Panc1 (cell line): ENCODE measurements at regions not wholly inside any gene's neighbourhood (a gene's known extent, or its start where the extent isn't known, plus 50 kb on each side); places are given as distances from the start of the nearest gene placed in this dataset.

ENCODE experiments used
- ATAC-seq: fragments of 200-7000 bp; cut with Tn5 transposase; 2 replicates; pipeline ENCODE4 v1.9.1; 2020; ENCODE audit warnings: mild to moderate bottlenecking, moderate library complexity
- BruUV-seq: library from RNA; stranded (reverse); fragments of 400-500 nt; replicated peaks from 2 replicates; lab custom pipeline; 2021; lab: Mats Ljungman, UMichigan
- CTCF ChIA-PET: fragments of 300-600 bp; sonication (Branson Sonifier 250); formaldehyde crosslinking; loops from one replicate; lab custom pipeline; 2022; ENCODE audit warnings: antibody characterized with exemption; lab: Charles Lee
- POLR2A ChIA-PET: fragments of 300-600 bp; sonication (Branson Sonifier 250); formaldehyde crosslinking; loops from one replicate; lab custom pipeline; 2022; ENCODE audit warnings: antibody characterized with exemption; lab: Charles Lee
- DNase-seq: peaks from one replicate; pipeline ENCODE4 v3.0.0-alpha.2; 2010; ENCODE audit warnings: low read depth, low spot score
- H3K27ac ChIP-seq: 2 replicates; pipeline ENCODE4 v1.5.1; 2011; ENCODE audit warnings: mild to moderate bottlenecking, low read length, inconsistent platforms
- H3K27me3 ChIP-seq: fragments of 200-500 bp; sonication (Bioruptor generic); 2 replicates; pipeline ENCODE4 v1.6.0; 2014; ENCODE audit warnings: low read length, inconsistent platforms; ENCODE audit not compliant: control insufficient read depth, insufficient read depth
- H3K36me3 ChIP-seq: fragments of 200-500 bp; sonication (Bioruptor generic); 2 replicates; pipeline ENCODE4 v1.5.1; 2014; ENCODE audit warnings: inconsistent platforms, mild to moderate bottlenecking, low read length, moderate library complexity; ENCODE audit not compliant: control insufficient read depth, insufficient read depth
- H3K4me1 ChIP-seq: 2 replicates; pipeline ENCODE4 v1.5.1; 2011; ENCODE audit warnings: inconsistent platforms, mild to moderate bottlenecking, low read length, moderate library complexity; ENCODE audit not compliant: control insufficient read depth, insufficient read depth
- H3K4me3 ChIP-seq, 2 experiments: 2 replicates each; pipeline ENCODE4 v1.5.1; 2011 to 2012; ENCODE audit warnings: low read depth in 2 of 2, low read length in 2 of 2, mild to moderate bottlenecking in 2 of 2, inconsistent platforms in 1 of 2, moderate library complexity in 1 of 2
- H3K9me3 ChIP-seq: fragments of 200-500 bp; sonication (Bioruptor generic); 2 replicates; pipeline ENCODE4 v1.5.1; 2014; ENCODE audit warnings: low read depth, mild to moderate bottlenecking, inconsistent platforms, low read length, moderate library complexity; ENCODE audit not compliant: control insufficient read depth, insufficient read depth
- POLR2AphosphoS5 ChIP-seq: IDR thresholded peaks from 2 replicates; pipeline ENCODE4 v1.6.1; 2012; ENCODE audit warnings: mild to moderate bottlenecking, low read depth, low read length, moderate library complexity
- REST ChIP-seq, 2 experiments: IDR thresholded peaks; 2 replicates each; pipeline ENCODE4 v1.6.1; 2011 to 2012; ENCODE audit warnings: low read depth in 2 of 2, control low read depth in 1 of 2, low read length in 1 of 2, mild to moderate bottlenecking in 1 of 2, moderate library complexity in 1 of 2; ENCODE audit not compliant: insufficient read depth in 1 of 2
- SIN3A ChIP-seq: IDR thresholded peaks from 2 replicates; pipeline ENCODE4 v1.6.1; 2012; ENCODE audit warnings: low read depth, mild to moderate bottlenecking, low read length, moderate library complexity, borderline replicate concordance; ENCODE audit not compliant: insufficient read depth
- TCF7L2 ChIP-seq: IDR thresholded peaks from 2 replicates; pipeline ENCODE4 v1.6.1; 2011; ENCODE audit warnings: mild to moderate bottlenecking, low read depth, low read length, inconsistent platforms
- in situ Hi-C: cut with HindIII; loops from 2 replicates; pipeline ENCODE4 v1.10.0; 2016; ENCODE audit warnings: low sequenced_read_pairs, low pct_unique_long_range_greater_than_20kb
- intact Hi-C: fragments of 100-400 bp; cut with micrococcal nuclease; formaldehyde crosslinking; loops from one replicate; pipeline ENCODE4 v1.10.0; 2022; ENCODE audit not compliant: unreplicated experiment
- TF ChIP-seq, protein P1 (sequence below): fragments of 450-650 bp; IDR thresholded peaks from 2 replicates; pipeline ENCODE4 v1.5.1; 2017; ENCODE audit warnings: mild to moderate bottlenecking

- no TSS peak for BruUV-seq
- no peak for DNase-seq
- H3K36me3 ChIP-seq, result no peaks in the 10 kb centered on the region
- H3K27ac ChIP-seq, result no peak overlapping the region
- H3K27me3 ChIP-seq, result peaks cover 24% of the 10 kb centered on the region
- no peaks in the 10 kb centered on the region for H3K9me3 ChIP-seq
- intact Hi-C loops, result no loop called here
- ChIA-PET CTCF (no interaction called here), POLR2A (no interaction called here)
- H3K4me1 ChIP-seq, result peaks cover 4% of the 10 kb centered on the region; the same call in 1 of the 2 replicates
- no peak overlapping the region for H3K4me3 ChIP-seq
- ATAC-seq, result no peak
- in situ Hi-C loops, result no loop called here
- no peak for TF ChIP-seq REST (IDR thresholded peaks at IDR 0.05; ENCODE audit: insufficient read depth in 1 of 2, low read depth in 2 of 2, low read length in 1 of 2)
- TF ChIP-seq, protein P1, sequence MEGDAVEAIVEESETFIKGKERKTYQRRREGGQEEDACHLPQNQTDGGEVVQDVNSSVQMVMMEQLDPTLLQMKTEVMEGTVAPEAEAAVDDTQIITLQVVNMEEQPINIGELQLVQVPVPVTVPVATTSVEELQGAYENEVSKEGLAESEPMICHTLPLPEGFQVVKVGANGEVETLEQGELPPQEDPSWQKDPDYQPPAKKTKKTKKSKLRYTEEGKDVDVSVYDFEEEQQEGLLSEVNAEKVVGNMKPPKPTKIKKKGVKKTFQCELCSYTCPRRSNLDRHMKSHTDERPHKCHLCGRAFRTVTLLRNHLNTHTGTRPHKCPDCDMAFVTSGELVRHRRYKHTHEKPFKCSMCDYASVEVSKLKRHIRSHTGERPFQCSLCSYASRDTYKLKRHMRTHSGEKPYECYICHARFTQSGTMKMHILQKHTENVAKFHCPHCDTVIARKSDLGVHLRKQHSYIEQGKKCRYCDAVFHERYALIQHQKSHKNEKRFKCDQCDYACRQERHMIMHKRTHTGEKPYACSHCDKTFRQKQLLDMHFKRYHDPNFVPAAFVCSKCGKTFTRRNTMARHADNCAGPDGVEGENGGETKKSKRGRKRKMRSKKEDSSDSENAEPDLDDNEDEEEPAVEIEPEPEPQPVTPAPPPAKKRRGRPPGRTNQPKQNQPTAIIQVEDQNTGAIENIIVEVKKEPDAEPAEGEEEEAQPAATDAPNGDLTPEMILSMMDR, result no peak
- no peak for TF ChIP-seq POLR2AphosphoS5
- no peak for TF ChIP-seq SIN3A
Measured at GRCh38 chr1:83694449-83694848, 304.5 kb downstream of the TTLL7 start.

DNA sequence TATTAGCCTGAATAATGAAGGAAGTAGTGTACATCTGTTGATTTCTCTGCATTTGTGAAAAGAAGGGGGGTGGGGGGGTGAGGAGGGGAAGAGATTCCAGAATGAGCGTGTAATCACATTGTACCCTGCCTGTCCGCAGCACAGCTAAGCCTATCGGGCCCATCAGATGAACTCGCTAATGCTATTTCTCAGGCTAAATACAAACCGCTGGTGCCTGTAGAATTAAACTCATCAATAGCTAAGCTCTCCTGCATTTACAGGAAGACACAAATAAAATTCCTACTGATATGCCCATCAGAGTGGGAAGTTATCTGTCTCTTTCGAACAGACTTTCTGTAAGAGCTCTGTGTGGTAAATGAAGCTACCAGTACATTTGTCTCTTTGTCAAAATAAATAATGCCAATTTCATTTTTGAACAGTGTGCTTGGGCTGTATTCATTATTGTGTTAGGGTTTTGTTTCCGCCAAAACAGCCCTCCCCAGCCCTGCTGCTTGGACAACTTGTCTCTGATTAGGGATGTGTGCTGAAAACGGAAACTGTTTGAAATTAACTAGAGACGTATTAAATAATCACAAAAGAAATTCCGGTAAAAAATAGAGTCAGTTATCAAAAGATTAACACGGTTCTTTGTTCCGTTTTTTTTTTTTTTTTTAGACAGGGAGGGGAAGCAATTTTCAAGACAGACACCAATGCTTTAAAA is 305.4 kb downstream of the TTLL7 start:
- TF ChIP-seq, protein P1, result no peak
- TF ChIP-seq SIN3A (no peak), REST (IDR thresholded peaks at IDR 0.05; ENCODE audit: insufficient read depth in 1 of 2, low read depth in 2 of 2, low read length in 1 of 2) (no peak), TCF7L2 (no peak), POLR2AphosphoS5 (no peak)
- ChIA-PET POLR2A (no interaction called here), CTCF (no interaction called here)
- H3K27me3 ChIP-seq, result peaks cover 24% of the 10 kb centered on the region
- H3K9me3 ChIP-seq, result no peaks in the 10 kb centered on the region
- intact Hi-C loops, result no loop called here
- H3K36me3 ChIP-seq, result no peaks in the 10 kb centered on the region
- H3K4me1 ChIP-seq, result peaks cover 4% of the 10 kb centered on the region; the same call in 1 of the 2 replicates
- no TSS peak for BruUV-seq
- H3K4me3 ChIP-seq, result no peak overlapping the region
- ATAC-seq (no peak), DNase-seq (no peak)
- in situ Hi-C loops, result no loop called here
- H3K27ac ChIP-seq, result no peak overlapping the region
